Myocyte (in vitro differentiated cells): ENCODE measurements at regions not wholly inside any gene's neighbourhood (a gene's known extent, or its start where the extent isn't known, plus 50 kb on each side); places are given as distances from the start of the nearest gene placed in this dataset.
A peak's percentile ranks its signal among the peaks of the same experiment; 100 is the strongest.
"Not testable (repeated sequence)": the region's sequence is repeated elsewhere in the genome, so short reads cannot be mapped to it uniquely, and the experiment has no call there.

Source experiments
- DNase-seq: peaks from one replicate; pipeline ENCODE4 v3.0.0-alpha.2; 2012; ENCODE audit warnings: low read depth

GRCh38 chrX:133483771-133484170 is 68.5 kb upstream of the GPC4 start:
- DNase-seq = not testable (repeated sequence)

- DNase-seq = no peak
Measured at GRCh38 chrX:133482056-133482952, 67.0 kb upstream of the GPC4 start.

GRCh38 chrX:133477986-133478385 is 62.7 kb upstream of the GPC4 start:
- no peak for DNase-seq

- DNase-seq = no peak
Measured at GRCh38 chrX:133475953-133476352, 60.7 kb upstream of the GPC4 start.

- no peak for DNase-seq
Measured at GRCh38 chrX:133475521-133475920, 60.2 kb upstream of the GPC4 start.

GRCh38 chrX:133474574-133474973 is 59.3 kb upstream of the GPC4 start:
- no peak for DNase-seq

GRCh38 chrX:133473451-133473850 is 58.2 kb upstream of the GPC4 start:
- DNase-seq = no peak

GRCh38 chrX:133468051-133468450 is 52.8 kb upstream of the GPC4 start:
- DNase-seq = peak; percentile 9

- DNase-seq = no peak
Measured at GRCh38 chrX:133465254-133465653, 50.0 kb upstream of the GPC4 start.
